Fibroblast of lung (primary cell): ENCODE measurements at regions not wholly inside any gene's neighbourhood (a gene's known extent, or its start where the extent isn't known, plus 50 kb on each side); places are given as distances from the start of the nearest gene placed in this dataset.

Experiments used
- CTCF ChIP-seq, 2 donors: IDR thresholded peaks in 1 of 2; conservative IDR thresholded peaks in 1 of 2; 1 replicate in 1 of 2; 2 replicates in 1 of 2; pipeline ENCODE4 v1.5.1; 2011 to 2012; ENCODE audit warnings: low read length in 2 of 2, control low read depth in 1 of 2, inconsistent platforms in 1 of 2, low read depth in 1 of 2, mild to moderate bottlenecking in 1 of 2
- EZH2 ChIP-seq: IDR thresholded peaks from 2 replicates; pipeline ENCODE4 v1.5.1; 2012; ENCODE audit warnings: low read length, control low read depth, mild to moderate bottlenecking; ENCODE audit errors: missing control alignments

GRCh38 chr2:144248350-144249034, 271.4 kb downstream of the ZEB2 start:
- TF ChIP-seq EZH2 (no peak), CTCF (conservative IDR thresholded peaks at IDR 0.05 in 1 of 2, IDR thresholded peaks at IDR 0.05 in 1 of 2; ENCODE audit: low read depth in 1 of 2, low read length in 2 of 2) (no peak)
